NCI-H146 treated with DMSO at 0.1 percent for 48 hours (cell line): ENCODE measurements at regions not wholly inside any gene's neighbourhood (a gene's known extent, or its start where the extent isn't known, plus 50 kb on each side); places are given as distances from the start of the nearest gene placed in this dataset.
"Not testable (repeated sequence)": the region's sequence is repeated elsewhere in the genome, so short reads cannot be mapped to it uniquely, and the experiment has no call there.

Experiments
- DNase-seq: peaks from one replicate; lab custom pipeline; 2025; ENCODE audit not compliant: unreplicated experiment; lab: John Stamatoyannopoulos, UW

DNA sequence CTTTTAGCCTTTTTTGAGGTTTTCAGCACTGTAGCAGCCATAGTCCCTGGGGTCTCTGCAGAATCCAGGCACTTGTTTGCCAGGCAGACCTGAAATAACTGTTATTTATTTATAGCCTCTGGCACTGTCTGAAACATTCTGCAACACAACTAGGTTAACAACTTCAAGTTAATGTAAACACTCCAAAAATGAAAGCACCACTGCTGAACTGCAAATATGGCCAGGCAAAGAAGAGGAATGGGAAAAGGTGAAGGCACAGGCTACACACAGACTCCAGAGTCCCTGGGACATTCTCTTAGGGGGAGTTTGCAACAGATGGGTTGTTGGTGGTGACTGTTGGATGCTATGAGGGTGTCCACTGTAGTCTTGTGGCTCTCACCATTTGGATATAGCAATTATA is 369.0 kb downstream of the MAT2B start:
- DNase-seq = no peak

DNA sequence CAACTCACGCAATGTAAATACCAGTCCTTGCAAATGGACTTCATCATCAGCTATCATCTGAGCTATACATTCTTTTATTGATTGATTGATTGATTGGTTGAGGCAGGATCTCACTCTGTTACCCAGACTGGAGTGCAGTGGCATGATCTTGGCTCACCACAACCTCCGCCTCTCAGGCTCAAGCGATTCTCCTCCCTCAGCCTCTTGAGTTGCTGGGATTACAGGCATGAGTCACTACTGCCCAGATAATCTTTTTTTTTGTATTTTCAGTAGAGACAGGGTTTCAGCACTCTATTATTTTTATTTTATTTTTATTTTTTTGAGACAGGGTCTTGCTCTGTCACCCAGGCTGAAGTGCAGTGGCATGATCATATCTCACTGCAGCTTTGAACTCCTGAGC is 369.5 kb downstream of the MAT2B start:
- not testable (repeated sequence) for DNase-seq

DNA sequence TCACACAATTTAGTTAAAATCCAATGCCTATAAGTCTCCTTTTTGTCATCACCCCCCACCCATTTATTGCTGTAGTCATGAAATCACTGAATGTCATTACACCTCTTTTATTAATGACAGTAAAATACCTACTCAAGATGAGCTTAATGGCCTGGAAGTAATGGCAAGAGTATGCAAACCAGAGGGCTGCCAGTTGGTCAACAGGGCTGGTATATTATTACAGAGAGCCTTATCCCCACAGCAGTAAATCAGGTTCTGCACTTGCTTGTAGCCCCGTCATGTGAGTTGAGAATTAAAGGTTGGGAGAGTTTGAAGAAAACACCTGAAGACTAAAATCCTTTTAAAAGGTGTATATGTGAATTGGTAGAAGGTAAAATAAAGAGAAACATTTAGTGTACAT is 372.4 kb downstream of the MAT2B start:
- DNase-seq = no peak

- no peak for DNase-seq
Observed at GRCh38 chr5:163878490-163878889, 373.1 kb downstream of the MAT2B start.

GRCh38 chr5:163880302-163880701 is 374.9 kb downstream of the MAT2B start:
- no peak for DNase-seq

GRCh38 chr5:163885117-163885516 is 379.7 kb downstream of the MAT2B start:
- no peak for DNase-seq

- no peak for DNase-seq
Observed at GRCh38 chr5:163887854-163888253, 382.4 kb downstream of the MAT2B start.

DNA sequence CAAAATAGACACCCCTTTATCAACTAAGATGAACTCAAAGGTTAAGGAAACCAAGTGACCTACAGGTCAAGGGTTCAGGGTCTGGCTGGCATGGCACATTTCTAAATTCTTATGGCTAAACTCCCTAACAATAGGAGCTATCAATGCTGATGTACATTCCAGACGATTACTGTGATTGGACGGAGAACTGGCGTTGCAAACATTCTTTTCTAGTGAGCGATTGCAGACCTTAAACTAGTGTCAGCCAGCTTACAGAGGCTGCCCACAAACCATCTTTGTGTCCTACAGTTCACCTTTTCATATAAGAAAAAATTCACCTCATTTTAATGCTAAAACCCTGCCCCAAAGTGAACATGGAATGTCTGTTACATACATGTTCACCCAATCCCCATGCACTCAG is 382.9 kb downstream of the MAT2B start:
- no peak for DNase-seq

- DNase-seq = no peak
Observed at GRCh38 chr5:163889369-163889768, 383.9 kb downstream of the MAT2B start.

- no peak for DNase-seq
Observed at GRCh38 chr5:163890261-163890660, 384.8 kb downstream of the MAT2B start.

DNA sequence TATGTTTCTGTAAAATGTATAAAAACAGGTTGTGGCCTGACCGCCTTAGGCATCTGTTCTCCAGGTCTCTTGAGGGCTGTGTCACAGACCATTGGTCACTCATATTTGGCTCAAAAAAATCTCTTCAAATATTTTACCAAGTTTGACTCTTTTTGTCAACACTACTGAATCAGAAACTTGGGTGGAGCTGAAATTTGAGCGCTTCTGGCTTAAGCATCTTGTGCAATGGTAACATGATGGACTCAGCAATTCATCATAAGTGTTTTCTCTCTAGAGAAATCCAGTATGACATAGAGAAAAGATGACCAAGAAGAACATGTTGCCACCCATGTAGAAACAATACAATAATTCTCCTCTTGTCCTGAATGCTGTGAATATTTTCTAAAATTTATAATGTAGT is 387.9 kb downstream of the MAT2B start:
- no peak for DNase-seq

- DNase-seq = no peak
Observed at GRCh38 chr5:163894645-163895044, 389.2 kb downstream of the MAT2B start.

GRCh38 chr5:163898873-163899272 is 393.5 kb downstream of the MAT2B start:
- DNase-seq = no peak

- not testable (repeated sequence) for DNase-seq
Observed at GRCh38 chr5:163907783-163908182, 402.4 kb downstream of the MAT2B start.

DNA sequence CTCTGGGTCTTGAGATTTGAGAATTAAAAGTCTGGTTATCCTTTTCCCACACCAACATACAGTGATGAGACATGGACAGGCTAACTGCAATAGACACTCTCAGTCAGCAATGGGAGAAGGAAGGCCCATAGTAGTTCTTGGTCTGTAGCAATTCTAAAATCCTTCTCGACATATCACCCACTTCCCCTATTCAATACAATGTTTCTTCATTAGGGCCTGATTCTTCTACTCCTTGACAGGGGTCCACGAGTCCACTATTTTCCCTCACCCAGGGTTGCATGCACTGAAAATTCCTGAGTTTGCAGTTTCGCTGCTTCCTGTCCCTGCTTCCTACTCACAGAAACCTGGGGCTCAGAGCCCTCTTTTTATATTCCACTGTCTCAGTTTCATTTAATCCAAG is 402.8 kb downstream of the MAT2B start:
- no peak for DNase-seq

DNA sequence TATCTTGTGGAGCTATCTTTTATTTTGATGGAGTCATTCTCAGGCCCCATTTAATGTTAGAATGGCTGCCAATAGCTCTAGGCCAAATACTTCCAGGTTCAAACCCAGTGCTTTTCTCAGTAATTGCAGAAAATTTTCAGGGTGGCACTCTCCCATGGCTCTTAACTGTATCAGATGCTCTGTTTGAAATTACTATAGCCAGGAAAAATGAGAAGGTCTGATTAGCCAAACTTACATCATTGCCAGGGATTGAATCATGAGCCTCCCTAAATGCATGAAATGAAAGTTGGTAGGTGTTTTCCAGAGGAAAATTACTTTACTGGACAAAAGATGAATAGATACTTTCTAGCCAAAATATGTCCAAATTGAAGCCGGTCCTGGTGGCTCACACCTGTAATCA is 404.8 kb downstream of the MAT2B start:
- DNase-seq = no peak

DNA sequence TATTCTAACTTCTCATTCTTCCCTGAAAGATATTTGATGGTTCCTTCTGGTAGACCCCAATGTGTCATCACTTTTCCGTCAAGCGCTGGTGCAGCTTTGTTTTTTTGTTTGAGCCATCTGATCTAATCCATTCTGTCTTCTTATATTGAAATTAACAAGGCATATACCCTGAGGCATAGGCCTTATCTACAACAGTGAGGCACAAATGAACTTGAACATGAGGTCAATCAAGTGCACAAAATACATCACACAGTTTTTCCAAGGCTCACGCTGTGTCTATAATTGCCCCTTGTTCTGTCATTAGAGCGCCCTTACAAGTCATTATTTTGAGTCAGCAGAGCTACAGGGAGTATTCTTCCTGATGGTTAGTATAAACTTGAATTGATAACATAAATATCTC is 406.6 kb downstream of the MAT2B start:
- no peak for DNase-seq

- DNase-seq = no peak
Observed at GRCh38 chr5:163913548-163913947, 408.1 kb downstream of the MAT2B start.

GRCh38 chr5:163914910-163915309 is 409.5 kb downstream of the MAT2B start:
- DNase-seq = no peak

DNA sequence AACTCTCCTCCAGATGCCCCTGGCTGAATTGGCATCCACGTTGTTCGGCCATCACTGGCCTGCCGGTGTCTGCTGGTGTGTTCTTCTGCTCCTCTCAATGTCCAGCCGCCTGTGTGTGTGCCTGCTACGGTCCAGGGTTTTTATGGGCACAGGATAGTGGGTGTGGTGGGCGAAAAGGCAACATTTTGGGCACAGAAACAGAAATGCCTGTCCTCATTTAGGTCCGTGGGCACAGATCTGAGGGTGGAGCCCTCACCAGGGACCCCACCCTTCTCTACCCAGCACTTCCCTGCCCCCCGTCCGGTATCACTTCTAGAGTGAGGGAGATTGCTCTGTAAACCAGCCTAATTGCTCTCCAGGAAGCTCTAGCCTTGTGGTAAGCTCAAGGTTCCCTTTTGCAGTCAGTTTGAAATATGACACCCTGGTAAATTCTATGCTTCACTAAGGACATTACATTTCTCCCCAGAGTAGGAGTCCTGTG is 410.1 kb downstream of the MAT2B start:
- no peak for DNase-seq

DNA sequence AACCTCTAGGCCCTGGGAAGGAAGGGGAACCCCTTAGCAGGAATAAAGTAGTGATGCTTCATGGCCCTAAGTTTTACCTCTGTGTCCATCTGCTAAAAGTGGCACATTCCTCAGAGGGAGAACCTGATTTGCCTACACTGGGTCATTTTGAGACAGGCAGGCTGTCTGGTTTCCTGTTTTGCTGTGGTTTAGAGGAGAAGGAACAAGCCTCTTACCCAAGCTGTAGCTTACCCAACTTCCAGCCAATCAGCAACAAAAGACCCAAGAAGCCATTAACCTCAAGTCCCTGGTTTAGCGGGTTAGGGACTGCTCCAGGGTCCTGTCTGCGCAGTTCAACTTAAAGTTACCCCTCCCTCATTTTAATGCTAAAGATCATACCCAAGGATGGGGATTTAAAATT is 411.0 kb downstream of the MAT2B start:
- no peak for DNase-seq

GRCh38 chr5:163916861-163917260 is 411.4 kb downstream of the MAT2B start:
- DNase-seq = no peak

GRCh38 chr5:163917747-163918146 is 412.3 kb downstream of the MAT2B start:
- no peak for DNase-seq

DNA sequence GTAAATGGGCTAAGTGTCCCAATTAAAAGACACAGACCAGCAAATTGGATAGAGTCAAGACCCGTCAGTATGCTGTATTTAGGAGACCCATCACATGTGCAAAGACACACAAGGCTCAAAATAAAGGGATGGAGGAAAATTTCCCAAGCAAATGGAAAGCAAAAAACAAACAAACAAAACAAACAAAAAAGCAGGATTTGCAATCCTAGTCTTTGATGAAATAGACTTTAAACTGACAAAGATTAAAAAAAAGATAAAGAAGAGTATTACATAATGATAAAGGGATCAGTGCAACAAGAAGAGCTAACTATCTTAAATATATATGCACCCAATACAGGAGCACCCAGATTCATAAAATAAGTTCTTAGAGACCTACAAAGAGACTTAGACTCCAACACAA is 429.6 kb downstream of the MAT2B start:
- DNase-seq = not testable (repeated sequence)
